ENCODE measurements at regions not wholly inside any gene's neighbourhood (a gene's known extent, or its start where the extent isn't known, plus 50 kb on each side); places are given as distances from the start of the nearest gene placed in this dataset.

DNA sequence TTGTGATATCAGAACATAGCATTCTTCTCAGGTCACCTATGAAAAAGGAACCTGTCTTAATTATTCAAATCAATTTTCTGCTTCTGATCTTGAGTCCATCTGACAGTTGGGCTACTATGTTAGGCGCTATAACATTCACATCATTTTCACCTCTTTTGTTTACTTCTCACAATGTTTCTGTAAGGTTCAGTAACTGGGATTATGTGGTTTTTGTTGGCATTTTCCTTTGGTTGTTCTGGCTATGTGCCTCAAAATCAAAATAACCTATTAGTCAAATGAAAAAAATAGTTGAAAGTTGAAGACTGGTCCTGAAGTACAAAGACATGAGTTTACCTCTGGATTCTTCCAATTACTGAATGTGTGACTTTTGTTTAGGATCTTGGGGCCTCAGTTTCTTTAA is 221.3 kb upstream of the SMIM30 start:
- TF ChIP-seq, protein P1, sequence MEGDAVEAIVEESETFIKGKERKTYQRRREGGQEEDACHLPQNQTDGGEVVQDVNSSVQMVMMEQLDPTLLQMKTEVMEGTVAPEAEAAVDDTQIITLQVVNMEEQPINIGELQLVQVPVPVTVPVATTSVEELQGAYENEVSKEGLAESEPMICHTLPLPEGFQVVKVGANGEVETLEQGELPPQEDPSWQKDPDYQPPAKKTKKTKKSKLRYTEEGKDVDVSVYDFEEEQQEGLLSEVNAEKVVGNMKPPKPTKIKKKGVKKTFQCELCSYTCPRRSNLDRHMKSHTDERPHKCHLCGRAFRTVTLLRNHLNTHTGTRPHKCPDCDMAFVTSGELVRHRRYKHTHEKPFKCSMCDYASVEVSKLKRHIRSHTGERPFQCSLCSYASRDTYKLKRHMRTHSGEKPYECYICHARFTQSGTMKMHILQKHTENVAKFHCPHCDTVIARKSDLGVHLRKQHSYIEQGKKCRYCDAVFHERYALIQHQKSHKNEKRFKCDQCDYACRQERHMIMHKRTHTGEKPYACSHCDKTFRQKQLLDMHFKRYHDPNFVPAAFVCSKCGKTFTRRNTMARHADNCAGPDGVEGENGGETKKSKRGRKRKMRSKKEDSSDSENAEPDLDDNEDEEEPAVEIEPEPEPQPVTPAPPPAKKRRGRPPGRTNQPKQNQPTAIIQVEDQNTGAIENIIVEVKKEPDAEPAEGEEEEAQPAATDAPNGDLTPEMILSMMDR (IDR thresholded peaks at IDR 0.05), result no peak
- TF ChIP-seq NR2C2 (CRISPR knock-in tag; IDR thresholded peaks at IDR 0.05), result no peak
- no peak for TF ChIP-seq CREB1 (CRISPR knock-in tag; IDR thresholded peaks at IDR 0.05)
- TF ChIP-seq SP1 (CRISPR knock-in tag; conservative IDR thresholded peaks at IDR 0.05), result no peak
- no peak for TF ChIP-seq ZNF232 (CRISPR knock-in tag; IDR thresholded peaks at IDR 0.05)

Measured in WTC11 (cell line).